PC-3 (cell line): ENCODE measurements at regions not wholly inside any gene's neighbourhood (a gene's known extent, or its start where the extent isn't known, plus 50 kb on each side); places are given as distances from the start of the nearest gene placed in this dataset.

Experiments
- ATAC-seq: fragments of 200-7000 bp; cut with Tn5 transposase; 2 replicates; pipeline ENCODE4 v1.9.1; 2020; ENCODE audit warnings: mild to moderate bottlenecking, moderate library complexity
- BruUV-seq: library from RNA; stranded (reverse); fragments of 400-500 nt; replicated peaks from 2 replicates; lab custom pipeline; 2021; lab: Mats Ljungman, UMichigan
- CTCF ChIA-PET: fragments of 300-600 bp; sonication (Branson Sonifier 250); formaldehyde crosslinking; loops from one replicate; lab custom pipeline; 2022; ENCODE audit warnings: antibody characterized with exemption; lab: Charles Lee
- POLR2A ChIA-PET: fragments of 300-600 bp; sonication (Branson Sonifier 250); formaldehyde crosslinking; loops from one replicate; lab custom pipeline; 2022; ENCODE audit warnings: antibody characterized with exemption; ENCODE audit not compliant: unreplicated experiment; lab: Charles Lee
- DNase-seq: peaks from one replicate; pipeline ENCODE4 v3.0.0-alpha.2; 2015
- H2AFZ ChIP-seq: fragments of 300-600 bp; sonication (generic); 2 replicates; pipeline ENCODE4 v1.6.0; 2016; ENCODE audit warnings: antibody characterized with exemption, low read length
- H3F3A ChIP-seq: fragments of 300-600 bp; sonication (generic); one replicate; pipeline ENCODE4 v1.6.0; 2017; ENCODE audit warnings: antibody characterized with exemption, low read length, control low read depth, mild to moderate bottlenecking; ENCODE audit not compliant: unreplicated experiment
- H3K27ac ChIP-seq: fragments of 300-600 bp; sonication (generic); 2 replicates; pipeline ENCODE4 v1.5.1; 2016; ENCODE audit warnings: mild to moderate bottlenecking, low read length
- H3K27me3 ChIP-seq: fragments of 300-600 bp; sonication (generic); 2 replicates; pipeline ENCODE4 v1.6.1; 2016; ENCODE audit warnings: low read length, mixed read lengths
- H3K36me3 ChIP-seq: fragments of 300-600 bp; sonication (generic); 2 replicates; pipeline ENCODE4 v1.6.1; 2016; ENCODE audit warnings: low read depth, mixed run types, low read length, mixed read lengths
- H3K4me1 ChIP-seq: fragments of 300-600 bp; sonication (generic); 2 replicates; pipeline ENCODE4 v1.5.1; 2016; ENCODE audit warnings: low read length; ENCODE audit not compliant: insufficient read depth
- H3K4me2 ChIP-seq: fragments of 300-600 bp; sonication (generic); 2 replicates; pipeline ENCODE4 v1.6.0; 2016; ENCODE audit warnings: low read length
- H3K4me3 ChIP-seq: fragments of 300-600 bp; sonication (generic); 2 replicates; pipeline ENCODE4 v1.5.1; 2016; ENCODE audit warnings: mild to moderate bottlenecking, low read length, mixed read lengths
- H3K79me2 ChIP-seq: fragments of 300-600 bp; sonication (generic); 2 replicates; pipeline ENCODE4 v1.6.1; 2017; ENCODE audit warnings: low read length, mixed read lengths
- H3K9ac ChIP-seq: fragments of 300-600 bp; sonication (generic); 2 replicates; pipeline ENCODE4 v1.6.0; 2016; ENCODE audit warnings: mild to moderate bottlenecking, low read length
- H3K9me2 ChIP-seq: fragments of 300-600 bp; sonication (generic); replicated peaks from 2 replicates; pipeline ENCODE4 v1.6.1; 2016; ENCODE audit warnings: mixed run types, low read length, mixed read lengths
- H3K9me3 ChIP-seq: fragments of 300-600 bp; sonication (generic); 2 replicates; pipeline ENCODE4 v1.6.1; 2016; ENCODE audit warnings: low read length, mixed read lengths
- H4K20me1 ChIP-seq: fragments of 300-600 bp; sonication (generic); 2 replicates; pipeline ENCODE4 v1.6.1; 2016; ENCODE audit warnings: low read length, mixed read lengths
- CTCF ChIP-seq: fragments of 300-600 bp; sonication (generic); conservative IDR thresholded peaks from 2 replicates; pipeline ENCODE4 v1.5.1; 2017; ENCODE audit warnings: antibody characterized with exemption, low read depth, mild to moderate bottlenecking, low read length
- EZH2 ChIP-seq: fragments of 300-600 bp; sonication (generic); IDR thresholded peaks from one replicate; pipeline ENCODE4 v1.6.1; 2017; ENCODE audit warnings: antibody characterized with exemption, mild to moderate bottlenecking, low read length; ENCODE audit not compliant: unreplicated experiment
- EZH2phosphoT487 ChIP-seq: fragments of 300-600 bp; sonication (generic); IDR thresholded peaks from 2 replicates; pipeline ENCODE4 v1.6.1; 2018; ENCODE audit warnings: mild to moderate bottlenecking, antibody characterized with exemption, low read length, borderline replicate concordance
- intact Hi-C: fragments of 100-400 bp; cut with micrococcal nuclease; formaldehyde crosslinking; loops from 2 replicates; pipeline ENCODE4 v1.9.0; 2023

GRCh38 chr6:159595173-159595572 is 97.9 kb downstream of the SOD2 start:
- Histone ChIP-seq H3K27ac (peak overlapping the region; percentile 99), H3K79me2 (no peaks in the 10 kb centered on the region), H3K9me3 (no peaks in the 10 kb centered on the region), H4K20me1 (no peaks in the 10 kb centered on the region), H3F3A (no peaks in the 10 kb centered on the region), H3K9me2 (no peaks in the 10 kb centered on the region), H3K36me3 (no peaks in the 10 kb centered on the region), H3K27me3 (no peaks in the 10 kb centered on the region), H3K4me2 (peak overlapping the region; percentile 85), H3K9ac (peak overlapping the region; percentile 79), H2AFZ (no peak overlapping the region), H3K4me3 (peak overlapping the region; percentile 56), H3K4me1 (peaks cover 23% of the 10 kb centered on the region)
- intact Hi-C loops = no loop called here
- ChIA-PET CTCF (interaction anchor here (0.6 kb wide), 1 partner anchor 38 kb away, joined by 4 read pairs; no protein-coding TSS in a partner anchor), POLR2A (no interaction called here)
- ATAC-seq = peak; percentile 87
- TF ChIP-seq EZH2 = no peak
- no peak for TF ChIP-seq CTCF
- no peak for TF ChIP-seq EZH2phosphoT487
- no TSS peak for BruUV-seq
- DNase-seq = peak; percentile 84

GRCh38 chr6:159594750-159595117 is 98.3 kb downstream of the SOD2 start:
- H4K20me1 ChIP-seq = no peaks in the 10 kb centered on the region
- ChIA-PET POLR2A (no interaction called here), CTCF (no interaction called here)
- no peaks in the 10 kb centered on the region for H3K9me3 ChIP-seq
- H3K9me2 ChIP-seq = no peaks in the 10 kb centered on the region
- intact Hi-C loops = no loop called here
- DNase-seq = peak; percentile 74
- H3K79me2 ChIP-seq = no peaks in the 10 kb centered on the region
- H3K27me3 ChIP-seq = no peaks in the 10 kb centered on the region
- no peaks in the 10 kb centered on the region for H3K36me3 ChIP-seq
- no TSS peak for BruUV-seq
- peak overlapping the region; percentile 85 for H3K4me2 ChIP-seq
- peak; percentile 82 for ATAC-seq
- H3F3A ChIP-seq = no peaks in the 10 kb centered on the region
- H3K27ac ChIP-seq = peak overlapping the region; percentile 99
- H2AFZ ChIP-seq = peak overlapping the region; percentile 54; the same call in 1 of the 2 replicates
- H3K9ac ChIP-seq = peak overlapping the region; percentile 79
- TF ChIP-seq CTCF = no peak
- TF ChIP-seq EZH2phosphoT487 = no peak
- TF ChIP-seq EZH2 = no peak
- peak overlapping the region; percentile 56 for H3K4me3 ChIP-seq
- peaks cover 23% of the 10 kb centered on the region for H3K4me1 ChIP-seq

GRCh38 chr6:159594106-159594749 is 98.8 kb downstream of the SOD2 start:
- H3K27ac ChIP-seq = peak overlapping the region; percentile 99
- H4K20me1 ChIP-seq = no peaks in the 10 kb centered on the region
- H3K9me2 ChIP-seq = no peaks in the 10 kb centered on the region
- peak overlapping the region; percentile 54; the same call in 1 of the 2 replicates for H2AFZ ChIP-seq
- TF ChIP-seq CTCF (no peak), EZH2phosphoT487 (no peak), EZH2 (no peak)
- DNase-seq (peak; percentile 24), ATAC-seq (0 out of 2 replicates have a peak, but pooled peaks have one; percentile 4)
- intact Hi-C loops = no loop called here
- H3K4me1 ChIP-seq = peaks cover 23% of the 10 kb centered on the region
- no peaks in the 10 kb centered on the region for H3F3A ChIP-seq
- H3K9ac ChIP-seq = peak overlapping the region; percentile 79; the same call in 1 of the 2 replicates
- H3K27me3 ChIP-seq = no peaks in the 10 kb centered on the region
- no TSS peak for BruUV-seq
- no peaks in the 10 kb centered on the region for H3K79me2 ChIP-seq
- CTCF ChIA-PET = no interaction called here
- H3K4me3 ChIP-seq = peak overlapping the region; percentile 34; the same call in 1 of the 2 replicates
- H3K36me3 ChIP-seq = no peaks in the 10 kb centered on the region
- H3K9me3 ChIP-seq = no peaks in the 10 kb centered on the region
- POLR2A ChIA-PET = interaction anchor here (0.6 kb wide), 1 partner anchor 331 kb away, joined by 3 read pairs; no protein-coding TSS in a partner anchor
- peak overlapping the region; percentile 85 for H3K4me2 ChIP-seq
